H9 (cell line): ENCODE measurements at regions not wholly inside any gene's neighbourhood (a gene's known extent, or its start where the extent isn't known, plus 50 kb on each side); places are given as distances from the start of the nearest gene placed in this dataset.

ENCODE experiments used
- DNase-seq: peaks from one replicate; pipeline ENCODE4 v3.0.0-alpha.2; 2017
- H2AFZ ChIP-seq: one replicate; pipeline ENCODE4 v1.6.1; 2013; ENCODE audit warnings: mild to moderate bottlenecking, low read length, control low read depth, moderate library complexity
- H2AK5ac ChIP-seq: 2 replicates; pipeline ENCODE4 v1.6.1; 2013; ENCODE audit warnings: low read length, control low read depth, mixed read lengths; ENCODE audit not compliant: insufficient read length
- H2BK120ac ChIP-seq: one replicate; pipeline ENCODE4 v1.6.1; 2013; ENCODE audit warnings: low read depth, mild to moderate bottlenecking, low read length, control low read depth, inconsistent platforms; ENCODE audit not compliant: poor library complexity, severe bottlenecking
- H2BK12ac ChIP-seq: 2 replicates; pipeline ENCODE4 v1.6.1; 2013; ENCODE audit warnings: low read length, control low read depth, mixed read lengths, low read depth; ENCODE audit not compliant: insufficient read length
- H2BK15ac ChIP-seq: 2 replicates; pipeline ENCODE4 v1.6.1; 2013; ENCODE audit warnings: low read depth, low read length, control low read depth
- H2BK20ac ChIP-seq: one replicate; pipeline ENCODE4 v1.6.1; 2013; ENCODE audit warnings: low read depth, mild to moderate bottlenecking, low read length, control low read depth, inconsistent platforms; ENCODE audit not compliant: poor library complexity, severe bottlenecking
- H2BK5ac ChIP-seq: 2 replicates; pipeline ENCODE4 v1.6.1; 2013; ENCODE audit warnings: low read length, control low read depth, mixed read lengths; ENCODE audit not compliant: insufficient read length
- H3K14ac ChIP-seq: 2 replicates; pipeline ENCODE4 v1.6.1; 2013; ENCODE audit warnings: low read length, control low read depth; ENCODE audit not compliant: insufficient read depth
- H3K18ac ChIP-seq: 2 replicates; pipeline ENCODE4 v1.6.1; 2013; ENCODE audit warnings: low read depth, mild to moderate bottlenecking, mixed read lengths, low read length, control low read depth; ENCODE audit not compliant: insufficient read length
- H3K23ac ChIP-seq: 2 replicates; pipeline ENCODE4 v1.6.1; 2013; ENCODE audit warnings: low read length, control low read depth, mixed read lengths, low read depth; ENCODE audit not compliant: insufficient read length
- H3K23me2 ChIP-seq: 2 replicates; pipeline ENCODE4 v1.6.1; 2013; ENCODE audit warnings: low read depth, mild to moderate bottlenecking, mixed read lengths, low read length, control low read depth; ENCODE audit not compliant: insufficient read length, poor library complexity, severe bottlenecking
- H3K27ac ChIP-seq: 2 replicates; pipeline ENCODE4 v1.5.1; 2013; ENCODE audit warnings: low read length, control low read depth, mixed read lengths, low read depth; ENCODE audit not compliant: insufficient read length
- H3K27me3 ChIP-seq: 2 replicates; pipeline ENCODE4 v1.6.1; 2013; ENCODE audit warnings: low read length, control low read depth, inconsistent platforms; ENCODE audit not compliant: insufficient read depth
- H3K4ac ChIP-seq: 2 replicates; pipeline ENCODE4 v1.6.1; 2013; ENCODE audit warnings: low read depth, mild to moderate bottlenecking, control low read depth, inconsistent platforms, low read length, moderate library complexity
- H3K4me1 ChIP-seq: 2 replicates; pipeline ENCODE4 v1.6.1; 2013; ENCODE audit warnings: low read length, control low read depth, inconsistent platforms; ENCODE audit not compliant: insufficient read depth
- H3K4me2 ChIP-seq: 2 replicates; pipeline ENCODE4 v1.6.1; 2013; ENCODE audit warnings: low read length, control low read depth, mixed read lengths; ENCODE audit not compliant: insufficient read length, insufficient read depth
- H3K56ac ChIP-seq: 2 replicates; pipeline ENCODE4 v1.6.1; 2013; ENCODE audit warnings: low read depth, mild to moderate bottlenecking, mixed read lengths, low read length, control low read depth; ENCODE audit not compliant: insufficient read length
- H3K79me1 ChIP-seq: 2 replicates; pipeline ENCODE4 v1.6.1; 2013; ENCODE audit warnings: low read depth, mild to moderate bottlenecking, moderate library complexity, low read length, control low read depth, inconsistent platforms; ENCODE audit not compliant: insufficient read depth, poor library complexity, severe bottlenecking
- H3K79me2 ChIP-seq: 2 replicates; pipeline ENCODE4 v1.6.1; 2013; ENCODE audit warnings: low read length, control low read depth, inconsistent platforms; ENCODE audit not compliant: insufficient read depth
- H3K9ac ChIP-seq: 2 replicates; pipeline ENCODE4 v1.6.1; 2013; ENCODE audit warnings: low read length, control low read depth, mixed read lengths; ENCODE audit not compliant: insufficient read length; ENCODE audit errors: extremely low read depth
- H3K9me3 ChIP-seq: one replicate; pipeline ENCODE4 v1.6.1; 2013; ENCODE audit warnings: low read depth, low read length, inconsistent platforms; ENCODE audit not compliant: control insufficient read depth
- H3T11ph ChIP-seq: one replicate; pipeline ENCODE4 v1.6.1; 2013; ENCODE audit warnings: mild to moderate bottlenecking, low read length, control low read depth, inconsistent platforms
- H4K20me1 ChIP-seq: one replicate; pipeline ENCODE4 v1.6.1; 2013; ENCODE audit not compliant: control insufficient read depth, insufficient read length, insufficient read depth
- H4K5ac ChIP-seq: 2 replicates; pipeline ENCODE4 v1.6.1; 2013; ENCODE audit warnings: low read depth, mild to moderate bottlenecking, mixed read lengths, low read length, control low read depth; ENCODE audit not compliant: insufficient read length
- H4K8ac ChIP-seq: replicated peaks from 2 replicates; pipeline ENCODE4 v1.6.1; 2013; ENCODE audit warnings: low read length, control low read depth, mixed read lengths, low read depth; ENCODE audit not compliant: insufficient read length
- H4K91ac ChIP-seq: 2 replicates; pipeline ENCODE4 v1.6.1; 2013; ENCODE audit warnings: low read depth, mild to moderate bottlenecking, moderate library complexity, mixed read lengths, low read length, control low read depth; ENCODE audit not compliant: insufficient read length
- H3K27ac Mint-ChIP-seq, 3 experiments: 2 replicates in 2 of 3; 3 replicates in 1 of 3; pipeline ENCODE4 v1.8.0; 2020 to 2021; ENCODE audit warnings: mixed read lengths in 3 of 3, mild to moderate bottlenecking in 1 of 3, moderate library complexity in 1 of 3
- H3K27me3 Mint-ChIP-seq: 2 replicates; pipeline ENCODE4 v1.8.0; 2021; ENCODE audit warnings: low read depth, mild to moderate bottlenecking, moderate library complexity, mixed read lengths
- H3K36me3 Mint-ChIP-seq, 3 experiments: 2 replicates in 2 of 3; 3 replicates in 1 of 3; pipeline ENCODE4 v1.8.0; 2020 to 2021; ENCODE audit warnings: low read depth in 3 of 3, mixed read lengths in 3 of 3; ENCODE audit not compliant: insufficient read depth in 1 of 3
- H3K4me1 Mint-ChIP-seq, 2 experiments: 2 replicates each; pipeline ENCODE4 v1.8.0; 2020; ENCODE audit warnings: mixed read lengths in 2 of 2
- H3K4me3 Mint-ChIP-seq, 2 experiments: 2 replicates in 1 of 2; 3 replicates in 1 of 2; pipeline ENCODE4 v1.8.0; 2020 to 2021; ENCODE audit warnings: mild to moderate bottlenecking in 2 of 2, mixed read lengths in 2 of 2, moderate library complexity in 1 of 2
- H3K9me3 Mint-ChIP-seq, 2 experiments: 2 replicates in 1 of 2; 3 replicates in 1 of 2; pipeline ENCODE4 v1.8.0; 2020; ENCODE audit warnings: mild to moderate bottlenecking in 2 of 2, mixed read lengths in 2 of 2, moderate library complexity in 1 of 2
- CTCF ChIP-seq: fragments of 200-600 bp; sonication (generic); conservative IDR thresholded peaks from 3 replicates; pipeline ENCODE4 v1.8.0; 2021; ENCODE audit warnings: antibody characterized with exemption, mild to moderate bottlenecking
- WGBS: extraction: QIAGEN DNeasy Blood & Tissue Kit; methylation state at CpG from one replicate; pipeline ENCODE4 v1.1.7; 2013; ENCODE audit warnings: missing lambda C conversion rate, low lambda C conversion rate, mixed read lengths; ENCODE audit not compliant: insufficient read length; ENCODE audit errors: extremely low coverage; 5-methylcytosine and 5-hydroxymethylcytosine counted together

GRCh38 chr20:39213476-39214145 lies 251.5 kb downstream of the DHX35 start:
- H3K23ac ChIP-seq, result no peak overlapping the region
- H3K79me2 ChIP-seq, result no peaks in the 10 kb centered on the region
- no peak overlapping the region for H2AFZ ChIP-seq
- H3K4me1 Mint-ChIP-seq, result peaks cover 5 to 10% of the 10 kb centered on the region in 2 experiments; a peak in 3 of 4 replicates
- peaks cover 86% of the 10 kb centered on the region for H3K27me3 Mint-ChIP-seq
- no peaks in the 10 kb centered on the region; the same call in 1 of the 2 replicates for H3K4me1 ChIP-seq
- no peak overlapping the region for H3K14ac ChIP-seq
- no peak overlapping the region for H4K91ac ChIP-seq
- no CpG with 5 or more reads among the region's 3 CpGs for WGBS
- H3K9me3 ChIP-seq, result no peaks in the 10 kb centered on the region
- peaks cover 2% of the 10 kb centered on the region; the same call in 1 of the 2 replicates for H3K27me3 ChIP-seq
- no peak overlapping the region for H2AK5ac ChIP-seq
- DNase-seq, result no peak
- H3K18ac ChIP-seq, result no peak overlapping the region
- H3K4me3 Mint-ChIP-seq, result no peak overlapping the region
- H3K79me1 ChIP-seq, result no peaks in the 10 kb centered on the region
- no peaks in the 10 kb centered on the region for H3K9me3 Mint-ChIP-seq
- no peak overlapping the region for H3K4me2 ChIP-seq
- H2BK120ac ChIP-seq, result no peak overlapping the region
- H3K36me3 Mint-ChIP-seq, result no peaks in the 10 kb centered on the region
- H3K56ac ChIP-seq, result no peak overlapping the region
- H3K27ac ChIP-seq, result no peak overlapping the region
- no peak overlapping the region for H3T11ph ChIP-seq
- H3K23me2 ChIP-seq, result no peaks in the 10 kb centered on the region
- H2BK20ac ChIP-seq, result no peak overlapping the region
- no peak overlapping the region for H4K5ac ChIP-seq
- no peak overlapping the region for H4K8ac ChIP-seq
- no peaks in the 10 kb centered on the region for H4K20me1 ChIP-seq
- H3K9ac ChIP-seq, result no peak overlapping the region
- no peak overlapping the region for H2BK15ac ChIP-seq
- H3K4ac ChIP-seq, result no peak overlapping the region
- H3K27ac Mint-ChIP-seq, result no peak overlapping the region
- TF ChIP-seq CTCF, result no peak
- no peak overlapping the region for H2BK5ac ChIP-seq
- H2BK12ac ChIP-seq, result no peak overlapping the region
